ENCODE measurements at regions not wholly inside any gene's neighbourhood (a gene's known extent, or its start where the extent isn't known, plus 50 kb on each side); places are given as distances from the start of the nearest gene placed in this dataset.
"Not testable (repeated sequence)": the region's sequence is repeated elsewhere in the genome, so short reads cannot be mapped to it uniquely, and the experiment has no call there.

DNA sequence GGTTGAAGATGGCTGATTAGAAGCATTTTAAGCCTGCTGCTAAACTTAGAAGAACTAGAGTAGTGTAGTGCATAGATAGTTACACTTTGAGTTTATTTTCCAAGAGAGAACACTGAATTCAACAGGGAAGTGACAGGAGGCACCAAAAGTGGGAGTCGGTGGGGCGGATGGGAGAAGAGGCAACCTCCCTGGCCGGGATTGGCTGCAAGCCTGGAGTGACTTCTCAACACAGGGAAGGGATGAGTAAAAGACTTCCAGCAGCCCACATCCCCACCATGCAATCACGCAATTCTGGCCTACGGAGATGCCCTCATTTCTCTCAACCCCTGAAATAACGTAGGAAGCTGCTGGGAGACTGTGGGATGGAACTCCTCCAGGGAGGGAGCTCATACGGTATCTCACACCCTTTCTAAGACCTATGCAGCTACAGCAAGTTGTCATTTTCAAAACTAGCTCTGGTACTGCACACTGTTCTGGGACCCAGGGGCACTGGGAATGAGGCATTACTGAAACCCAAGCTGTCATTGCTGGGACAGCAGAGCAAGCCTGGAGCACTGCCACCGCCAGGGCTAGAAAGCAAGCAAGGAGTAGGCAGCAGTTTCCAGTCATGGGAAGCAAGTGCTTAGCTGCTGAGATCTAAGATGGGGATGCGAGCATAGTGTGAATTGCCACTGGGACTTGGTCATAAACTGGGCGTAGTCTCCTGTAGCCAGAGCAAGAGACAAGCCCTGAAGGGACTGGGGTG is 331.6 kb upstream of the PTGER4 start:
- DNase-seq, result no peak

GRCh38 chr5:40346901-40347300 is 332.8 kb upstream of the PTGER4 start:
- no peak for DNase-seq

DNA sequence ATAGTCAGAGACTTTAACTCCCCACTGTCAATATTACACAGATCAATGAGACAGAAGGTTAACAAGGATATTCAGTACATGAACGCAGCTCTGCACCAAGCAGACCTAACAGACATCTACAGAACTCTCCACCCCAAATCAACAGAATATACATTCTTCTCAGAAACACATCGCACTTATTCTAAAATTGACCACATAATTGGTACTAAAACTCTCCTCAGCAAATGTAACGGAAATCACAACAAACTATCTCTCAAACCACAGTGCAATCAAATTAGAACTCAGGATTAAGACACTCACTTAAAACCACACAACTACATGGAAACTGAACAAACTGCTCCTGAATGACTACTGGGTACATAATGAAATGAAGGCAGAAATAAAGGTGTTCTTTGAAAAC is 341.3 kb upstream of the PTGER4 start:
- not testable (repeated sequence) for DNase-seq

- DNase-seq, result no peak
These were observed 345.5 kb upstream of the PTGER4 start for GRCh38 chr5:40334242-40334635.

GRCh38 chr5:40333459-40334241 is 346.1 kb upstream of the PTGER4 start:
- no peak for DNase-seq

DNA sequence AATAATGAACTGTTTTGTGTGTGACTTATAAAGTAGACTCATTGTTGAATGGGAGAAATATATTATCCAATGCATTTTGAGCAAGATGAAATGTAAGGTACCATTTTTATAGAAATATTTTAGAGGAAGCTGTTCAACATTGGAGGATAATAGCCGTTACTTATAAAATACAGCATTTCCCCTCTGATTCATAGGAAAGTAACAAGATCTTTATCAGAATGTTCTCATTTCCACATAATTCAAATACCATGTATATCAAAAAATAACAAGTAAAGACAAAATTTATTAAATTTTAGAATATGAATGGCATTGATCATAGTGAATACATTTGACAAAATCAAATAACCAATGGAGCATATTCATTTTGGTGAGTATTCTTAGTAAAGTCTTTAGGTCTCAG is 346.7 kb upstream of the PTGER4 start:
- no peak for DNase-seq

GRCh38 chr5:40331616-40332015 is 348.1 kb upstream of the PTGER4 start:
- DNase-seq, result no peak

DNA sequence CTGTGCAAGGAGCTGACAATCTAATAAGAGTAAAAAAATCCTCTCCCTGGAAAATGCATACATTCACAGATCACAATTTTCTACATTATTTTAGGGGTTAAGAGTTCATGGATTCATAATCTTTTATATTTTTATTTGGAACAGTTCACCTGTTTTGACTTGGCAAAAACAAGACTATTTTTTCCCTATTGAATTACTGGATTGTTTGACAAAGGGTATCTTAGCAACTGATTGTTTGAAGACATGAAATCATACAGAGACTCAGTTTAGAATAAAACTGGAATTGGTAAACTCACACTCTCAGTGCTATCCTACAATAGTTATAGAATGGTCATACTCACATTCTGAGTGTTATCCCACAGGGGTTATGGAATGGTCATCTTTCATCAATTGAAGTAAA is 358.2 kb upstream of the PTGER4 start:
- DNase-seq, result no peak

- no peak for DNase-seq
These were observed 361.3 kb upstream of the PTGER4 start for GRCh38 chr5:40318395-40318794.

DNA sequence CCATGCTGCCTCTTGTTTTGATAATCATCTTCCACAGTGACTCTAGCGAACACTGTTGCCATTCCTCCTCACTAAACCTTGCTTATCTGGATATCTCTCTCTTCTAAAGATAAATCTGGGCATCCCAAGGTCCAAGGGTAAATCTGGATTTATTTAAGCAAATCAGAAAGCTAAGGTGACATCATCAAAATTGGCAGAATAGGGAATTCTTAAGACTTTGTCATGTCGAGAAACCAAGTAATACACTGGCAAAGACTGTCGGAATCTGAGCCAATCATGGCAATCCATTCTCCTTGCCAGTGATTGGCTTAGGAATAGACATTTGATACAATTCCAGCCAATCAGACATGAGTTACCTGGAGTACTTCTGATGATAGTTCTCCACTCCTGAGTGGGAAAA is 362.7 kb upstream of the PTGER4 start:
- no peak for DNase-seq

- DNase-seq, result no peak
These were observed 364.6 kb upstream of the PTGER4 start for GRCh38 chr5:40315126-40315525.

DNA sequence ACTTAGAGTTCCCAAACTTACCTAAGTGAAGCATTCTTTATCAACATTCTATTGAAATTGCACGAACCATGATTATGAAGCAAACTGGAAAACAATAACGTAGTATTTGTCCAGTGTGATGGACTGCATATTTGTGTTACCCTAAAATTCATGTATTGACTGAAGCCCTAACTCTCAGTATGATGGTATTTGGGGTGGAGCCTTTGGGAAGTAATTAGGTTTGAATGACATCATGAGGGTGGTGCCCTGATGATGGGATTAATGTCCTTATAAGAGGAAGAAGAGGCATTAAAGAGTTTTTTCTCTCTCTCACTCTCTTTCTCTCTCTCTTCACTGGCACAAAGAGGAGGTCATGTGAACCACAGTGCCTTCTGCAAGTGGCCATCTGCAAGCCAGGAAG is 365.4 kb upstream of the PTGER4 start:
- no peak for DNase-seq

DNA sequence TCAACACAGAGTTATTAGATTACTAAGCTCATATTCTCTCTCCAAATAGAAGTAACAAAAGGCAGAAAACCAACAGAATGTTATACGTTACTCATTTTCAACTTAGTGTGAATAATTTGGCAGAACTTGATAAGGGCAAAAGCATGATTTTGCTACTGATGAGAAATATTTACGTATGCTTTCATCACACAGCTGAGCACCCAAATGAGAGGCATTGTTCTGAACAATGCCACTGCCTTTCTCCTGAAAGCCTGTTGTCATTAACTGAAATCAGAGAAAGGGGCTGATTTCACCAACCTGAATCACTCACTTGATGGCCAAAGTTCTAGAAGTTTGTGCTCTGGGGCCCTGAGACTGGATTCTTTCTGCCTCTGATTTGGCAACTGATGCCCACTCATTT is 367.5 kb upstream of the PTGER4 start:
- DNase-seq, result no peak

DNA sequence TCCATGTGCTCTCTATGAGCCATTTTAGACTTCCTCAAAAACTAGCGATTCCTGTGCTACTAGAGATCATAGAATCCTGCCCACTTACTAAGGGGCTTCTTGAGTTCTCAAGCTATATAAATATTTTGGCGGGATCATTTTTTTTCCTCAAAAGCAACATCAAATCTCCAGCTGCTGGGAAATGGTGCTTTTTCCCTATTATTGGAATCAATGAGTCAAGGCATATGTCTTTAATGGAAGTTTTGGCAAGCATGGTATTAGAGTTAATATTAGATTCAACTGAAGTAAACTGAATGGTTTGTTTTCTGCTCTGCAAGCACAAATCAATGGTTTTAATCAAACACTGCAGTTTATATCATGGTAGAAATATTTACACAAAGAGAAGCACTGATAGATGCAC is 369.9 kb upstream of the PTGER4 start:
- DNase-seq, result no peak

DNA sequence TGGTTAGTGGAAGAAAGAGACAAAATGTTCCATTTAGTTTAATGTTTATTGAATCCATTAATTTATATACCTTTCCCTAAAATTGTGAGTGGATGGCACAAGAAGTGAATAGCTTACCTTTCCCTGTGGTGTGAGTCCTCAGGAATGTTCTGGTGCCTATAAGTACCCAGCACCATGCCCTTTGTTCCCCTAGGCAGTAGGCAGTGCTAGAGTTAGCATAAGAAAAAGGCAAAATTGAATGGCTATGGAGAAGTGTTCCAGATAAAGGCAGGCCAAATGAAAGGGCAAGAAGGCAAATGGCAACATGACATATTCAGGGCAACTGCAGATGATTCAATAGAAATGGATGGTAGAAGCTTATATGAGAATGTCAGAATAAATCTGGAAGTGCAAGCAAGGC is 370.8 kb upstream of the PTGER4 start:
- DNase-seq, result no peak

GRCh38 chr5:40307920-40308319 is 371.8 kb upstream of the PTGER4 start:
- no peak for DNase-seq

DNA sequence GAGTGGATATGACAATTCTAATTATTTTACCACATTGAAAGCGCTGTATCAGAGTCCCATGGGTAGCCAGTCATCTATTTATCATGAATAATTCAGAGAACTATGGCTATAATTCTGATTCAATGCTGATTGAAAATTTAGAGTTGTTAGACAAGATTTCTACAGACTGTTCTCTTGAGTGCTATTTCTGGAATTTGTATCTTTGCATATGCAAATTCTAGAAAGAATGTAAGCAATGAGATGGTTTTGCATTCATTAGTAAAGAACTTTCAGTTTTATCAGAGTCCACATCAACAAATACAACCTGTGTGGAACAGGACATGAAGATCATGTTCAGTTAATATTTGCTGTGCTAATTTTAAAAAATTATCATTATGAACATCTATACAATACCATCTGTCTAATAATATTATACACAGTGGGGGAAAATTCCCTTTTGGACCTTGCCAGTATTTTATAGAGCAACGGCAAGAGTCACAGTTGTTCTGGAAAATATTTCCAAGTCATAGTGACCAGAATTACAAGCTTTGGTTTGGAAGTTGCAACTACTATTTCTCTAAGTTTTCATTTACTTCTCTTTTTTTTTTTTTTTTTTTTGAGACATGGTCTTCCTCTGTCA is 372.7 kb upstream of the PTGER4 start:
- no peak for DNase-seq

DNA sequence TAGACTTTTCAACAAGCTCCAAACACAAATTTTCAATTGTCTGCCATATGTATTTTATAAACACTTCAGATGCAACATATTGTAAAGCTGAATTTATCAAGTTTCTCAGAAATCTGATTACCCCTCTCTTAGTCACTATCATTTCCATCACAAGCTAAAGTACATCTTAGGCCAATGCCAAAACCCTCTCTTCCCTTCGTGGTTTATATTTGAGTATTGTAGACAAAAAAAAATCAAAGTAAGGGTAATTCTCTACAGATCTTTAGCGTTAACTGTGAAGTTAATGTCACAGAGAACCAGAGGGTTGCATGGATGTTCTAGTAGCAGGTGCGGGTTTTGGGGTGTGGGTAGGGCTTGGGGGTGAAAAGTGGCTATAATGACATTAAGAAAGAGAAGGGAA is 387.7 kb upstream of the PTGER4 start:
- DNase-seq, result no peak

GRCh38 chr5:40291338-40291737 is 388.4 kb upstream of the PTGER4 start:
- DNase-seq, result peak; percentile 87

DNA sequence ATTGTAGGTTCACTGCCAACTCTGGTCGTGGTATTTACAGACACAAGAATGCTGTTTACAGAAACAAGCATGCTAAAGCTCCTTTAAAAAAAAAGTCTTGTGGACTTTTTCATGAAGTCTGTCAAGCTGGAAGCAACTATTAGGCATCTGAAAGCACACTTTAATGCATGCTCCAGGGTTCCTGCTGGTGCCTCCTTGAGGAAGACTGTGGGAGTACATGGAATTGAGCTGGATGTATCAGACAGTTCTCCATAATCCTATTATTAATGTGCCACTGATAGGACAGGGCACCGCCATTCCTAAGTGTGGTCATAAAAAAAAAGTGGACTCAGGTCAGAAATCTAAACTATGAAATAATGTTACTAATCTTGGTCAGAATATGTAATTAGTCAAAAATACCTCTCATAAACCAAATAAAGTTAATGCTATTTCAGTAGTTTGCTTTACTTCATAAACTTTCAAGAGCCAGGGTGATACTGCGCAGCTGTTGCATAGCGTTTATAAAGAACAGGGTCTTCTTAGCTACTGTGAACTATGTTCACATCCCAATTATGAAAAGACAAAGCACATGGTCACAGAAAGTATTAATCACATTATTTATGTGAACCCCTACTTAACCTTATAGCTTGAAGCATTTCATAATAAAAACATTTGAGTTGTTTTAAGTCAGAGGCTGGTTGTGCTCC is 390.8 kb upstream of the PTGER4 start:
- no peak for DNase-seq

DNA sequence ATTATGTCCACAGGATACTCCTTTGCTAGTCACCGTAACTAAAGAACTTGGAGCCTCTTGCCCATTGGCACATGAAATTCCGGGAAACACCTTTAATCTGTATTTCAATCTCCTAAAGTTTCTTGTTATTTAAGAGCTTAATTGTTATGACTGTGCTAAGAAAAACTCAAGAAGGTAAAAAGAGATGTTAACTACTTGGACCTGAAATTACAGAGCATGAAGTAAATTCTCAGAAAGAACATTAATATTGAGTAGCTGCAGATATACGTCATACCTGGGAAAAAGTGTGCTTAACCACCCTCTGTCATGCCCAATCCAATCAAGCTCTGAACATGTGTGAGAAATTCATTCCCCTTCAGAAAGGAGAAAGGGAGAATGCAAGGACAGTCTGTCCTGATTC is 394.9 kb upstream of the PTGER4 start:
- DNase-seq, result no peak

DNA sequence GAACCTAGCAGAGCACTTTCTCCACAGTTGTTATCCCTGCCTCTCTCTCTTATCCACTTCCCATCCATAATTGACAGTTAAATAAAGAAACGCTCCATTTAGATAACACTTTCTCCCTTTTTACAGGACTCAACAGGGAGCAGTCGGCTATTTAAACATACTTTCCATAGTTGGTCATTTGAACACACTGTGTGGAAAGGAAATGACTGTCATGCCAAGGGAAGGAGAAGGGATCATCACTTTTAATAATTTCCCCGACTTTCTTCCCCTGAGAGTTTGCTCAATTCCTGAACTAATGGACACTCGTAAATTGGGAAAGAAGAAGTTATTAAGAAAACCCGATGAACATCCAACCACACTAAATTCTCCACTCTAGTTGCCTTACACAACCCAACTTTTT is 400.8 kb upstream of the PTGER4 start:
- DNase-seq, result no peak

GRCh38 chr5:40277161-40277906 is 402.4 kb upstream of the PTGER4 start:
- no peak for DNase-seq

Data from NCI-H226 (cell line).